DND-41 (cell line): ENCODE measurements at regions not wholly inside any gene's neighbourhood (a gene's known extent, or its start where the extent isn't known, plus 50 kb on each side); places are given as distances from the start of the nearest gene placed in this dataset.

ENCODE experiments used
- EZH2 ChIP-seq: IDR thresholded peaks from 3 replicates; pipeline ENCODE4 v1.6.1; 2012; ENCODE audit warnings: borderline replicate concordance, low read depth, mild to moderate bottlenecking, moderate library complexity, low read length, inconsistent platforms; ENCODE audit not compliant: severe bottlenecking
- TF ChIP-seq, protein P1 (sequence below): IDR thresholded peaks from 2 replicates; pipeline ENCODE4 v1.5.1; 2012; ENCODE audit warnings: borderline replicate concordance, low read length, moderate library complexity, mild to moderate bottlenecking; ENCODE audit not compliant: poor library complexity, severe bottlenecking; ENCODE audit errors: extremely low read depth

DNA sequence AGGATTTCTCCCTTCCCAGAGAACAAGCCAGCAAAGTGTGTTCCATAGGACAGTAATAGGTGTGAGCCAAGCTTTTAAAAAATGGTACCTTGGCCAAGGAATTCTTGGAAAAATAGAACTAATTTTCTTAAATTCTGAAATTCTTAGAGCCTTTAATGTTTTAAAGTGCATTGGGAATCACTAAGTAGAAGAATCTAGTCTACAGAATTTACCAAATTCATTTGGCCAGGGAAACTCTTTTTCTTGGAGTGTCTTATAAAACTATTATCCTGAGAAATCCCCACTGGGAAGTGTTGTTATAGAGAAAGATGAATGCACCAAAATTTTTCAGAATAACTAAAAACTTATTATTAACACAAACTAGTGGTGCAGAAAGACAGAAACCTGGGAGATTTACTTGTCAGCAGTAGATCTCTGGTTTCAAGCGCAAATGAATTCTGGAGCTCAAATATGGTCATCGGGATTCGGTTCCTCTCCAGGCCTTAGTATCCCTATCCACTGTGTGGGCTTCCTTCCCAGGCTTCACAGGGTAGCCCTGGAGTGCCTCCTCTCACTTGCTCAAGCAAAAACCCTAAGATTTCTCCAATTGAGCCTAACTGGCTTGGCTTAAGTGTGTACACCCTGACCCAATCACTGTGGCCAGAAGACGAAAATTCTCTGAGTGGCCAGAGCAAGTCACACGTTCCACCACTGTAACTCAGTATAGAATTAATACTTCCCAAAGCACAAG is 217.8 kb downstream of the CHD9NB start:
- TF ChIP-seq, protein P1, sequence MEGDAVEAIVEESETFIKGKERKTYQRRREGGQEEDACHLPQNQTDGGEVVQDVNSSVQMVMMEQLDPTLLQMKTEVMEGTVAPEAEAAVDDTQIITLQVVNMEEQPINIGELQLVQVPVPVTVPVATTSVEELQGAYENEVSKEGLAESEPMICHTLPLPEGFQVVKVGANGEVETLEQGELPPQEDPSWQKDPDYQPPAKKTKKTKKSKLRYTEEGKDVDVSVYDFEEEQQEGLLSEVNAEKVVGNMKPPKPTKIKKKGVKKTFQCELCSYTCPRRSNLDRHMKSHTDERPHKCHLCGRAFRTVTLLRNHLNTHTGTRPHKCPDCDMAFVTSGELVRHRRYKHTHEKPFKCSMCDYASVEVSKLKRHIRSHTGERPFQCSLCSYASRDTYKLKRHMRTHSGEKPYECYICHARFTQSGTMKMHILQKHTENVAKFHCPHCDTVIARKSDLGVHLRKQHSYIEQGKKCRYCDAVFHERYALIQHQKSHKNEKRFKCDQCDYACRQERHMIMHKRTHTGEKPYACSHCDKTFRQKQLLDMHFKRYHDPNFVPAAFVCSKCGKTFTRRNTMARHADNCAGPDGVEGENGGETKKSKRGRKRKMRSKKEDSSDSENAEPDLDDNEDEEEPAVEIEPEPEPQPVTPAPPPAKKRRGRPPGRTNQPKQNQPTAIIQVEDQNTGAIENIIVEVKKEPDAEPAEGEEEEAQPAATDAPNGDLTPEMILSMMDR: no peak
- TF ChIP-seq EZH2: no peak
